Nephron (organoid): ENCODE measurements at regions not wholly inside any gene's neighbourhood (a gene's known extent, or its start where the extent isn't known, plus 50 kb on each side); places are given as distances from the start of the nearest gene placed in this dataset.

Experiments used
- H3K27ac Mint-ChIP-seq, 3 experiments: 2 replicates each; pipeline ENCODE4 v1.8.0; 2020; ENCODE audit warnings: mixed read lengths in 3 of 3, mild to moderate bottlenecking in 2 of 3, moderate library complexity in 1 of 3
- H3K27me3 Mint-ChIP-seq: 2 replicates; pipeline ENCODE4 v1.8.0; 2021; ENCODE audit warnings: low read depth, mild to moderate bottlenecking, moderate library complexity, mixed read lengths
- H3K36me3 Mint-ChIP-seq: 2 replicates; pipeline ENCODE4 v1.8.0; 2020; ENCODE audit warnings: low read depth, mixed read lengths
- H3K4me1 Mint-ChIP-seq: 2 replicates; pipeline ENCODE4 v1.8.0; 2020; ENCODE audit warnings: mixed read lengths
- H3K4me3 Mint-ChIP-seq, 3 experiments: 2 replicates each; pipeline ENCODE4 v1.8.0; 2020; ENCODE audit warnings: mild to moderate bottlenecking in 3 of 3, mixed read lengths in 3 of 3, moderate library complexity in 2 of 3
- H3K9me3 Mint-ChIP-seq: 2 replicates; pipeline ENCODE4 v1.8.0; 2020; ENCODE audit warnings: mixed read lengths
- TF ChIP-seq, protein P1 (sequence below), 3 experiments: fragments of 200-600 bp; sonication (generic); IDR thresholded peaks; one replicate each; pipeline ENCODE4 v1.5.0; 2021; ENCODE audit warnings: antibody characterized with exemption in 3 of 3; ENCODE audit not compliant: unreplicated experiment in 3 of 3

DNA sequence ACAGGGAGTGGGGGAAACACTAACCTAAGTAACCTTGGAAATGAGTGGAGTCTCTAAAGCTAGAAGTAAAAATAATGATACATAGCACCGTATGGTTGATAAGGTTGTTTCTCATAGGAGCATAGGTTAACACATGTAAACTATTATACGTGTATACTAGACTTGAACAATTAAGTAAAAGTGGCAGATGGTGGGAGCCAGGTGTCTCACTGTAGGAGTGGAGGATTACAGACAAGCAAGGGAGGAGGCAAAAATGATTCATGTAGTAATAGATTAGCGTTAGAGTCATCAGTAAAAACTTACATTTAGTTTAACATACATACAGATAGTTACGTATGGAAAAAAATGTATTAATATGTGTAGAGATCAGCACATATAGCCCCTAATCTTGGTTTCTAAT, 138.4 kb upstream of the DSCAM start:
- H3K27me3 Mint-ChIP-seq, result peaks cover 3% of the 10 kb centered on the region
- H3K4me3 Mint-ChIP-seq, result no peak overlapping the region
- no peaks in the 10 kb centered on the region for H3K36me3 Mint-ChIP-seq
- no peak overlapping the region for H3K27ac Mint-ChIP-seq
- TF ChIP-seq, protein P1, sequence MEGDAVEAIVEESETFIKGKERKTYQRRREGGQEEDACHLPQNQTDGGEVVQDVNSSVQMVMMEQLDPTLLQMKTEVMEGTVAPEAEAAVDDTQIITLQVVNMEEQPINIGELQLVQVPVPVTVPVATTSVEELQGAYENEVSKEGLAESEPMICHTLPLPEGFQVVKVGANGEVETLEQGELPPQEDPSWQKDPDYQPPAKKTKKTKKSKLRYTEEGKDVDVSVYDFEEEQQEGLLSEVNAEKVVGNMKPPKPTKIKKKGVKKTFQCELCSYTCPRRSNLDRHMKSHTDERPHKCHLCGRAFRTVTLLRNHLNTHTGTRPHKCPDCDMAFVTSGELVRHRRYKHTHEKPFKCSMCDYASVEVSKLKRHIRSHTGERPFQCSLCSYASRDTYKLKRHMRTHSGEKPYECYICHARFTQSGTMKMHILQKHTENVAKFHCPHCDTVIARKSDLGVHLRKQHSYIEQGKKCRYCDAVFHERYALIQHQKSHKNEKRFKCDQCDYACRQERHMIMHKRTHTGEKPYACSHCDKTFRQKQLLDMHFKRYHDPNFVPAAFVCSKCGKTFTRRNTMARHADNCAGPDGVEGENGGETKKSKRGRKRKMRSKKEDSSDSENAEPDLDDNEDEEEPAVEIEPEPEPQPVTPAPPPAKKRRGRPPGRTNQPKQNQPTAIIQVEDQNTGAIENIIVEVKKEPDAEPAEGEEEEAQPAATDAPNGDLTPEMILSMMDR (IDR thresholded peaks at IDR 0.05; ENCODE audit: unreplicated experiment in 3 of 3), result no peak
- H3K4me1 Mint-ChIP-seq, result no peaks in the 10 kb centered on the region
- H3K9me3 Mint-ChIP-seq, result peaks cover 11% of the 10 kb centered on the region

DNA sequence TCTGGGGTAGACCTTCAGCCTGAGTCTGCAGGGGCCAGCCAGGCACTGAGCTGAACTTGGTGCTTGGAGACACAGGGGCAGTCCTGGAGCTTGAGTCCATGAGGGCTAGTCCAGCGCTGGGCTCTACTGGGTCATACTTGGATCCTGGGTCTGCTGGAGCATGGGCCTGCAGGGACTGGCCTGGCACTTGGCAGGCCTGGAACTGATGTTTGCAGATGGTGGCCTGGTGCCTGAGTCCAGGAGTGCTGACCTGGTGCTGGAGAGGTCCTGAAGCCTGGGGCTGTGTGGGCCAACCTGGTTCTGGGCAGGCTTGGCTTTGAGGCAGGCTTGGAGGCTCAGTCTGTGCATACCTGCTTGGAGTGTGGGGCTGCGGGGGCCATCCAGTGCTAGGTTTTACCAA, 143.4 kb upstream of the DSCAM start:
- TF ChIP-seq, protein P1 (IDR thresholded peaks at IDR 0.05; ENCODE audit: unreplicated experiment in 3 of 3), result no peak
- H3K4me1 Mint-ChIP-seq, result no peaks in the 10 kb centered on the region

DNA sequence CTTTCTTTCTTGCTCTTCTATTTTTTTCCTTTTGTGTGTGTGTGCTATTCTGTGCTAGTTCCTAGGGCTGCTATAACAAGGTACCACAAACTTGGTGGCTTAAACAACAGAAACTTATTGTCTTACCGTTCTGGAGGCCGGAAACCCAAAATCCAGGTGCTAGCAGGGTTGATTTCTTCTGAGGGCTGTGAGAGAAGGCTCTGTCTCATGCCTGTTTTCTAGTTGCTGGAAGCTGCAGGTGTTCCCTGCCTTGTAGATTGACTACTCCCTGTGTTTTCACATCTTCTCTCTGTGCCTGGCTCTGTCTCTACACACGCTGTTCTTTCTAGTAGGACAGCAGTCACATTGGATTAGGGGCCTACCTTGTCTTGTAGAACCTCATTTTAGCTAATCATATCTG, 150.9 kb upstream of the DSCAM start:
- H3K27ac Mint-ChIP-seq, result no peak overlapping the region
- peaks cover 5% of the 10 kb centered on the region for H3K36me3 Mint-ChIP-seq
- no peaks in the 10 kb centered on the region for H3K4me1 Mint-ChIP-seq
- no peaks in the 10 kb centered on the region for H3K27me3 Mint-ChIP-seq
- TF ChIP-seq, protein P1 (IDR thresholded peaks at IDR 0.05; ENCODE audit: unreplicated experiment in 3 of 3), result no peak
- H3K4me3 Mint-ChIP-seq, result no peak overlapping the region
- H3K9me3 Mint-ChIP-seq, result peaks cover 10% of the 10 kb centered on the region

More for the DNA sequence above, 143.4 kb upstream of the DSCAM start:
- H3K9me3 Mint-ChIP-seq, result no peaks in the 10 kb centered on the region
- H3K4me3 Mint-ChIP-seq, result no peak overlapping the region
- H3K36me3 Mint-ChIP-seq, result no peaks in the 10 kb centered on the region
- H3K27ac Mint-ChIP-seq, result no peak overlapping the region
- peaks cover 3% of the 10 kb centered on the region for H3K27me3 Mint-ChIP-seq

DNA sequence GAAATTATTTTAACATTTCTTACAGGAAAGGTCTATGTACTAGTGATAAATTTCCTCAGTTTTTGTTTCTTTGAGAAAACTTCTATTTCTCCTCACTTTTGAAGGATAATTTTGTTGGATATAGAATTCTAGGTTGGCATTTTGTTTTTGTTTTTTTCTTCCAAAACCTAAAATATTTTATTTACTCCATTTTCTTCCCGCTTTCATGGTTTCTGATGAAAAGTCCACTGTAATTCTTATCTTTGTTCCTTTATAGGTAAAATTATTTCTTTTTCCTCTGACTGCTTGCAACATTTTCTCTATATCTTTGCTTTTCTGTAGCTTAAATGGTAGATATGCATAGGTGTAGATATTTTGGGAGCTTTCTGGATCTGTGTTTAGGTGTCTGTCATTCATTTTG, 153.9 kb upstream of the DSCAM start:
- TF ChIP-seq, protein P1 (IDR thresholded peaks at IDR 0.05; ENCODE audit: unreplicated experiment in 3 of 3), result no peak
- no peak overlapping the region for H3K4me3 Mint-ChIP-seq
- H3K9me3 Mint-ChIP-seq, result peaks cover 14% of the 10 kb centered on the region
- no peaks in the 10 kb centered on the region for H3K4me1 Mint-ChIP-seq
- peaks cover 5% of the 10 kb centered on the region for H3K36me3 Mint-ChIP-seq
- H3K27me3 Mint-ChIP-seq, result no peaks in the 10 kb centered on the region
- no peak overlapping the region for H3K27ac Mint-ChIP-seq

DNA sequence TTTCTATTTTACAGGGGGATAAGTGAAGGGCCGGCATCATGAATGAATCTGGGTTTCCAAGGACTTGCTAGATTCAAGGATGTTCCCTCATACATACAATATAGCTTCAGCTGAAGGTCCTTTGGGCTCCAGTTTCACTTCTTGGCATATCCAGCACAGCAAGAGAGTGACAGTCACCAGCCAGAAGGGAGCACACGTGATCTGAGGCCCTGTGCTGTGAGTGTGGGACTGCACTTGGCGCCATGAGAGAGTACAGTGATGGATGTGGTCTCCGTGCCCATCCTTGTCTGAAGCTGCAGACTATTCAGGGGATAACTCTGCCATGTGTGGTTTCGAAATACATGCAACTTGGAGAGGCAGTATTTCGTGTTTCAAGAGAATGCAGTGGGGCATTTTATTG, 159.7 kb upstream of the DSCAM start:
- Mint-ChIP-seq H3K27ac (no peak overlapping the region), H3K27me3 (no peaks in the 10 kb centered on the region), H3K4me3 (no peak overlapping the region), H3K9me3 (peaks cover 6% of the 10 kb centered on the region), H3K4me1 (no peaks in the 10 kb centered on the region), H3K36me3 (no peaks in the 10 kb centered on the region)
- TF ChIP-seq, protein P1 (IDR thresholded peaks at IDR 0.05; ENCODE audit: unreplicated experiment in 3 of 3), result no peak

DNA sequence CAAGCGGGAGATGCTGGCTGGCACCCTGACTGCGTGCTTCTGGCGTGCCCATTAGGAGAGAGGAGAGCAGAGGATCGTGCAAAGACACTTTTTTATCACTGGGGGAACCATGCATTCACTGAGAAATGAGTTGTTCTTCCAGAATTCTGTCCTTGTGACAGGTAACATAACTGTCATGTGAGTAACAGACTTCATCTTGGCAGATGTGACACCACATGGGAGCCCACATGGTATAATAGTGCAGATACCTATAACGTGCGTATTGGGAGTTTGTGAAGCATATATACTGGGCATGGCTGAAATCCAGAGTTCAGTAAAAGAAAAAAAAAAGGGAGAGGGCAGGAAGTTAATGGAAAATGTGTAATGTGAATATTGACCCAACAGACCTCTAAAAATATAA, 159.6 kb upstream of the BACE2 start:
- TF ChIP-seq, protein P1 (IDR thresholded peaks at IDR 0.05; ENCODE audit: unreplicated experiment in 3 of 3), result no peak
- H3K27ac Mint-ChIP-seq, result no peak overlapping the region

More for the DNA sequence above, 159.6 kb upstream of the BACE2 start:
- H3K4me1 Mint-ChIP-seq, result no peaks in the 10 kb centered on the region
- no peaks in the 10 kb centered on the region for H3K36me3 Mint-ChIP-seq
- H3K9me3 Mint-ChIP-seq, result peaks cover 6% of the 10 kb centered on the region
- no peaks in the 10 kb centered on the region for H3K27me3 Mint-ChIP-seq
- no peak overlapping the region for H3K4me3 Mint-ChIP-seq
